ENCODE measurements at regions not wholly inside any gene's neighbourhood (a gene's known extent, or its start where the extent isn't known, plus 50 kb on each side); places are given as distances from the start of the nearest gene placed in this dataset.

DNA sequence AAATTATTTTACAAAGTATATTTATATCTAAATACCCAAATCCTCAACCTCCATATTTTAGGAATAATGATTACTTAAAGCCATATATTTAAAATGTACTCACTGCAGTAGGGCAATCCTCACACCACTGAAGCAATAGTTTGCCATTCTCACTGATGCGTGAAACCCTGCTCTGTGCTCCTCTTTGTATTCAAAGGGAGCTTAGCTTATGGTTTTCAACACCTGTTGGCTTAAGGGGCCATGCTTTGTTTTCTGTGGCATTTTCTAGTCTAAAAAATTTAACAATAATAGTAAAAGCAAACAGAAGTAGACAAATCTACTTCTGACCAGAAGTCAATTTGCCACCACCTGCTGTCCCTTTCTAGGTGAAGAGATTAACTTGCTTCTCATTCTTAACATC is 294.6 kb downstream of the FLRT2 start:
- no peak for DNase-seq (ENCODE audit: low read depth)
- Histone ChIP-seq H3K36me3 (ENCODE audit: control insufficient read depth, insufficient read depth, low read length) (no peaks in the 10 kb centered on the region), H3K4me3 (ENCODE audit: low read depth, low read length) (no peak overlapping the region), H3K27me3 (ENCODE audit: control insufficient read depth, insufficient read depth, low read length) (no peaks in the 10 kb centered on the region)
- TF ChIP-seq, protein P1, sequence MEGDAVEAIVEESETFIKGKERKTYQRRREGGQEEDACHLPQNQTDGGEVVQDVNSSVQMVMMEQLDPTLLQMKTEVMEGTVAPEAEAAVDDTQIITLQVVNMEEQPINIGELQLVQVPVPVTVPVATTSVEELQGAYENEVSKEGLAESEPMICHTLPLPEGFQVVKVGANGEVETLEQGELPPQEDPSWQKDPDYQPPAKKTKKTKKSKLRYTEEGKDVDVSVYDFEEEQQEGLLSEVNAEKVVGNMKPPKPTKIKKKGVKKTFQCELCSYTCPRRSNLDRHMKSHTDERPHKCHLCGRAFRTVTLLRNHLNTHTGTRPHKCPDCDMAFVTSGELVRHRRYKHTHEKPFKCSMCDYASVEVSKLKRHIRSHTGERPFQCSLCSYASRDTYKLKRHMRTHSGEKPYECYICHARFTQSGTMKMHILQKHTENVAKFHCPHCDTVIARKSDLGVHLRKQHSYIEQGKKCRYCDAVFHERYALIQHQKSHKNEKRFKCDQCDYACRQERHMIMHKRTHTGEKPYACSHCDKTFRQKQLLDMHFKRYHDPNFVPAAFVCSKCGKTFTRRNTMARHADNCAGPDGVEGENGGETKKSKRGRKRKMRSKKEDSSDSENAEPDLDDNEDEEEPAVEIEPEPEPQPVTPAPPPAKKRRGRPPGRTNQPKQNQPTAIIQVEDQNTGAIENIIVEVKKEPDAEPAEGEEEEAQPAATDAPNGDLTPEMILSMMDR (IDR thresholded peaks at IDR 0.05; ENCODE audit: insufficient read depth, low read length, poor library complexity, severe bottlenecking), result no peak

DNA sequence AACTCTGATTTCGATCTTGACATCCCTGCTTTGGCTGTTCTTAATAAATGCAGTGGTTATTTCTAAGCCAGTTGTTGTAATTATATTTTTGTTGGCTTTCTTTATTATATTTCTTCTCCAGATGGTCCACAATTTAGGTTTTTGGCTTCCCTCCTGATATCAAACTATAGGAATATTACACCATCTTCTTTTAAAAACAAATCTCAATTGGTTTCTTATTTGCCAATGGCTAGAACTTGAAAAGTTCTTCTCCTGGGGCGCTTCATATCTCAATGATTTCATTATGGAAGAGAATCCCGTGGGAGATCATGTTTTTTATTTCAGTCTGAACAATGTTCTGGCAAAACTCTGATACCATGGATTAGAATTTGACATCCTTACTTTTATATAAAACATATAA is 292.3 kb downstream of the FLRT2 start:
- Histone ChIP-seq H3K36me3 (ENCODE audit: control insufficient read depth, insufficient read depth, low read length) (no peaks in the 10 kb centered on the region), H3K27me3 (ENCODE audit: control insufficient read depth, insufficient read depth, low read length) (no peaks in the 10 kb centered on the region), H3K4me3 (ENCODE audit: low read depth, low read length) (no peak overlapping the region)
- DNase-seq (ENCODE audit: low read depth), result no peak
- TF ChIP-seq, protein P1 (IDR thresholded peaks at IDR 0.05; ENCODE audit: insufficient read depth, low read length, poor library complexity, severe bottlenecking), result no peak

DNA sequence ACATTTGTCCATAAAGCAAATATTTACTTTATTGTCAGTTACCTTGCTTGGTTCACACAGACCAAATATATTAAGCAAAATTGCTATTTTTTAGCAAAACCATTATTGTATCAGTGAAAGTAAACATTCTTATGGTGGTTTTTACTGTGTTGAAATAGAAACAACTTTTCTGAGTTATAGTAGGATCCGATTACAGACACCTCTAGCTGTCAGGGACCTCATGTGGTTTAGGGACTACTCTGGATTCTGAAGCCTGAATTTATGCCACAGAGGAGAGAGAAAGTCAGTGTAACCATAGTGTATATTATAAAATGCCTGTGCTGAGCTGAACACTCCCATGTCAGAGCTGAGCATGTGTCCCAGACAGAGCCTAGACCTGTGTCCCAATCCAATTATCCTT is 287.5 kb downstream of the FLRT2 start:
- TF ChIP-seq, protein P1 (IDR thresholded peaks at IDR 0.05; ENCODE audit: insufficient read depth, low read length, poor library complexity, severe bottlenecking), result no peak

DNA sequence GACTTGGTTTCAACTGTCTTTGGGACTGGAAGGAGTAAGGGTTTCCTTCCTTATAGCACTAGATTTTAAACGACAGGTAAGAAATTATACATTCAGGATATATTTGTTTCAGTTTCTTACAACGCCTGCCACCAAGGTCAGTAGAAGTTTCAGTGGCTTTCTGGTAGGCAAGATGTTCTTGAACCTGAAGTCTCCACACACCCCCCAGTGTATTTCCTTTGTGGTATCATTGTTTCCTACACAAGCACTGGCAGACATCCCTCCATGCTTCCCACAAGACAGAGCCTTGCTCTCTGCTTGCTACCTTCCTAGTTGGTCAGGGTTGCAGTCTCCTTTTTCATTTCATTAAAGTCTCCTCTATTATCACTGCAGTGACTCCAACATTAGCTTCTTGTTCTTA is 283.1 kb downstream of the FLRT2 start:
- Histone ChIP-seq H3K36me3 (ENCODE audit: control insufficient read depth, insufficient read depth, low read length) (no peaks in the 10 kb centered on the region), H3K27me3 (ENCODE audit: control insufficient read depth, insufficient read depth, low read length) (no peaks in the 10 kb centered on the region), H3K4me3 (ENCODE audit: low read depth, low read length) (no peak overlapping the region)
- DNase-seq (ENCODE audit: low read depth), result no peak
- TF ChIP-seq, protein P1 (IDR thresholded peaks at IDR 0.05; ENCODE audit: insufficient read depth, low read length, poor library complexity, severe bottlenecking), result no peak

More for the DNA sequence above, 287.5 kb downstream of the FLRT2 start:
- Histone ChIP-seq H3K36me3 (ENCODE audit: control insufficient read depth, insufficient read depth, low read length) (no peaks in the 10 kb centered on the region), H3K4me3 (ENCODE audit: low read depth, low read length) (no peak overlapping the region), H3K27me3 (ENCODE audit: control insufficient read depth, insufficient read depth, low read length) (no peaks in the 10 kb centered on the region)
- DNase-seq (ENCODE audit: low read depth), result no peak

DNA sequence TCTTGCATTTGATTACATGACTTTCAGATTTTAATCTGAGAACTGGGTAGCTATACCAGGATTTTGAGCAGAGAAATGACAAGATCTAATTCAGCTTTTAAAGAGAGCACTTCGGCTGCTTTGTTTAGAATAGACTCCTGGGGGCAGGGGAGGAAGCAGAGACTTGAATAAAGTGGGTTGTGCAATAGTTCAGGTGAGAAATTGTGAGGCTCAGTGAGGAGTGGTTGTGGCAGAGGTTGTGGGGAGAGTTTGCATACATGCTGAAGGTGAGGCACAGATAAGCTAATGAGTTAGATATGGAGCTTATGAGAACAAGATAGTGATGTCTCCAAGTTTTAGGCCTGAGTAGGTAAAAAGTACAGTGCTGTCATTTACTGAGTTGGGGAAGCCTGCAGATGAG is 281.4 kb downstream of the FLRT2 start:
- no peaks in the 10 kb centered on the region for H3K27me3 ChIP-seq (ENCODE audit: control insufficient read depth, insufficient read depth, low read length)
- DNase-seq (ENCODE audit: low read depth), result no peak
- TF ChIP-seq, protein P1 (IDR thresholded peaks at IDR 0.05; ENCODE audit: insufficient read depth, low read length, poor library complexity, severe bottlenecking), result no peak

DNA sequence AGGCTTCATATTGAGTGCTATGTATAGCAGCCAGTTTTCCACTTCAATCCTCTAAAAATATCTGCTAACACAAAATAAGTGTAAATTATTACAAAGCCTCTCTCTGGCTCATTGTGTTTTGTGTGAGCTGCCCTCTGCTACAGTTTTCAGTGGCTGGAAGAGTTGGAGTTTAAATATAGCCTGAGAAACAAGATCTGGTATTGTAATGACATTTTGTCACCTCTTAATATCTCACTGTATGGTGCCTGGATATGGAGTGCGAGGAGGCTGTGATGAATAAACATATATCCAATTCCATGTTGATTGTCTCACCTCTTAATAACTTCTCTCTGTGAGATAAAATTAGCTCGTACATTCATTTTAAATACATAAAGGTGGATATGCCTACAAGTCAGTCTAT is 269.7 kb downstream of the FLRT2 start:
- Histone ChIP-seq H3K36me3 (ENCODE audit: control insufficient read depth, insufficient read depth, low read length) (no peaks in the 10 kb centered on the region), H3K27me3 (ENCODE audit: control insufficient read depth, insufficient read depth, low read length) (no peaks in the 10 kb centered on the region), H3K4me3 (ENCODE audit: low read depth, low read length) (no peak overlapping the region)
- no peak for DNase-seq (ENCODE audit: low read depth)
- TF ChIP-seq, protein P1 (IDR thresholded peaks at IDR 0.05; ENCODE audit: insufficient read depth, low read length, poor library complexity, severe bottlenecking), result no peak

More for the DNA sequence above, 281.4 kb downstream of the FLRT2 start:
- no peak overlapping the region for H3K4me3 ChIP-seq (ENCODE audit: low read depth, low read length)
- H3K36me3 ChIP-seq (ENCODE audit: control insufficient read depth, insufficient read depth, low read length), result no peaks in the 10 kb centered on the region

All from kidney epithelial cell (primary cell).